Lung (tissue), 11 donors: ENCODE measurements at regions not wholly inside any gene's neighbourhood (a gene's known extent, or its start where the extent isn't known, plus 50 kb on each side); places are given as distances from the start of the nearest gene placed in this dataset.
A peak's percentile ranks its signal among the peaks of the same experiment; 100 is the strongest.

Experiments
- ATAC-seq: fragments of 200-7000 bp; cut with Tn5 transposase; one replicate; pipeline ENCODE4 v1.9.1; 2020; ENCODE audit warnings: moderate number of reproducible peaks; ENCODE audit not compliant: insufficient read depth, low FRiP score
- DNase-seq, 3 donors: peaks; one replicate each; pipeline ENCODE4 v3.0.0-alpha.2; 2013 to 2017
- H3K27ac ChIP-seq, 2 donors: one replicate each; pipeline ENCODE4 v1.5.1; 2013; ENCODE audit warnings: mild to moderate bottlenecking in 2 of 2, moderate library complexity in 2 of 2, control low read depth in 1 of 2, inconsistent platforms in 1 of 2, low read depth in 1 of 2, low read length in 1 of 2
- H3K27me3 ChIP-seq, 3 donors: one replicate each; pipeline ENCODE4 v1.5.1; 2013; ENCODE audit warnings: low read length in 2 of 3; ENCODE audit not compliant: control insufficient read depth in 3 of 3, insufficient read depth in 3 of 3
- H3K36me3 ChIP-seq, 4 donors: one replicate each; pipeline ENCODE4 v1.5.1; 2013; ENCODE audit warnings: low read length in 4 of 4, mild to moderate bottlenecking in 1 of 4, moderate library complexity in 1 of 4; ENCODE audit not compliant: control insufficient read depth in 4 of 4, insufficient read depth in 4 of 4
- H3K4me1 ChIP-seq, 5 donors: one replicate each; pipeline ENCODE4 v1.5.1; 2013; ENCODE audit warnings: low read length in 5 of 5, mild to moderate bottlenecking in 2 of 5, moderate library complexity in 1 of 5; ENCODE audit not compliant: control insufficient read depth in 5 of 5, insufficient read depth in 5 of 5
- H3K4me3 ChIP-seq: one replicate; pipeline ENCODE4 v1.5.1; 2013; ENCODE audit warnings: mild to moderate bottlenecking, control low read depth, moderate library complexity
- H3K9ac ChIP-seq, 2 donors: one replicate each; pipeline ENCODE4 v1.5.1; 2013; ENCODE audit warnings: low read length in 2 of 2, control low read depth in 1 of 2; ENCODE audit not compliant: insufficient read depth in 1 of 2
- H3K9me3 ChIP-seq, 4 donors: one replicate each; pipeline ENCODE4 v1.5.1; 2013; ENCODE audit warnings: low read length in 3 of 4, mild to moderate bottlenecking in 1 of 4, moderate library complexity in 1 of 4; ENCODE audit not compliant: control insufficient read depth in 4 of 4, insufficient read depth in 3 of 4
- CTCF ChIP-seq: IDR thresholded peaks from 2 replicates; pipeline ENCODE4 v1.5.1; 2012; ENCODE audit warnings: mild to moderate bottlenecking; ENCODE audit errors: control extremely low read depth, extremely low read depth
- WGBS, 2 donors: extraction: QIAGEN DNeasy Blood & Tissue Kit; methylation state at CpG; one replicate each; pipeline ENCODE4 v1.1.7; 2013; 5-methylcytosine and 5-hydroxymethylcytosine counted together
- donor health status: control.
- donor health status: control.
- donor health status: Bipolar disorder and iron deficiency.
- donor health status: healthy.
- donor health status: DM: yes; HTN: yes; CAD: no.

- H3K27ac ChIP-seq: no peak overlapping the region
These were observed 67.6 kb upstream of the IRF2 start for GRCh38 chr4:184541907-184542306.

GRCh38 chr4:184540307-184540706 is 66.0 kb upstream of the IRF2 start:
- Histone ChIP-seq H3K27ac (no peak overlapping the region), H3K4me3 (no peak overlapping the region), H3K9me3 (no peaks in the 10 kb centered on the region), H3K4me1 (peaks cover 0 to 5% (median 4%) of the 10 kb centered on the region in 5 donors), H3K9ac (no peak overlapping the region), H3K27me3 (no peaks in the 10 kb centered on the region), H3K36me3 (no peaks in the 10 kb centered on the region)
- no peak for DNase-seq
- 97 to 98% methylated on average over 1 of the region's 1 CpG for WGBS, 2 donors
- ATAC-seq: no peak
- no peak for TF ChIP-seq CTCF

More at GRCh38 chr4:184541907-184542306, 67.6 kb upstream of the IRF2 start:
- H3K4me1 ChIP-seq: peaks cover 0 to 4% (median 0%) of the 10 kb centered on the region in 5 donors
- no peak for DNase-seq
- H3K27me3 ChIP-seq: no peaks in the 10 kb centered on the region
- 86 to 93% methylated on average over 5 of the region's 5 CpGs for WGBS, 2 donors
- H3K9ac ChIP-seq: no peak overlapping the region
- H3K36me3 ChIP-seq: no peaks in the 10 kb centered on the region
- no peaks in the 10 kb centered on the region for H3K9me3 ChIP-seq
- no peak for ATAC-seq
- no peak for TF ChIP-seq CTCF
- H3K4me3 ChIP-seq: no peak overlapping the region

GRCh38 chr4:184538023-184538599 is 63.8 kb upstream of the IRF2 start:
- 2% methylated on average over 18 of the region's 18 CpGs for WGBS, 2 donors
- DNase-seq (peak; percentile 92 to 98 (median 97)), ATAC-seq (peak; percentile 87)
- Histone ChIP-seq H3K9me3 (no peaks in the 10 kb centered on the region), H3K36me3 (no peaks in the 10 kb centered on the region), H3K4me1 (peaks cover 0 to 8% (median 0%) of the 10 kb centered on the region in 5 donors), H3K27ac (peak overlapping the region; percentile 92 to 97), H3K4me3 (peak overlapping the region; percentile 36), H3K27me3 (no peaks in the 10 kb centered on the region), H3K9ac (peak overlapping the region in 1 of 2 donors; percentile 98)
- TF ChIP-seq CTCF: peak; percentile 72
